NAMALWA (cell line): ENCODE measurements at regions not wholly inside any gene's neighbourhood (a gene's known extent, or its start where the extent isn't known, plus 50 kb on each side); places are given as distances from the start of the nearest gene placed in this dataset.

Experiments used
- DNase-seq: peaks from one replicate; pipeline ENCODE4 v3.0.0-alpha.2; 2015; ENCODE audit warnings: low spot score

DNA sequence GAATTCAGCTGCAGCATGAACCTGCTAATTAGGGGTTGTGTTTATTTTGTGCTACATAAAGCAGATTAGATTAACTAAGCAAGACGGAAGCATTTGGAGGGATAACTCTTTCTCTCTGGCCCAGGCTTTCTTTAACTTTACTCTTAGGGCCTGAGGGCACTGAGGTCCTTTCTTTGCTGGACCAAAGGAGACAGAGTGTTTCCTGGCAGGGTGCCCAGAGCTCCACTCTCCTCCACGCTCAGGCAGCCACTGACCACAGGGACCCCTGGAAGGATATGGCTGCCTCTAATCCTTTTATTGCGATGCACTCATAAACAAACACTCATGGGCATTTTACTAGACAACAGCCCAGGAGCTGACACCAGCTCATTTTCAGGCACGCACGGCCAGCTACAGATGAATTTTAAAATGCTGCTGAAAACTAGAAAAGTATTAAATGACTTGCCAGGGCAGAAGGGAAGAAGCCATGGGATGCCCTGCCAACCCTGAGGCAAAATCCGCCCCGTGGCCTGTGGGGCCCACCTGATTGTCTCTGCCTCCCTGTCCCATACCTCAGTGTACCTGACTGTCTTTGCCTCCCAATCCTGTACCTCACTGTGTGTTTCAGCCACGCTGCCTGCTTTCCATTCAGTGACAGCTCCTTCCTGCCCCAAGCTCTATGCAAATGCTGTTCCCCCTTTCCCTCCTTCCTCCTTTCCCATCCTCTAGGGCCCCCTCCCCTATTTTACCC lies 192.6 kb upstream of the NAV2 start:
- no peak for DNase-seq

DNA sequence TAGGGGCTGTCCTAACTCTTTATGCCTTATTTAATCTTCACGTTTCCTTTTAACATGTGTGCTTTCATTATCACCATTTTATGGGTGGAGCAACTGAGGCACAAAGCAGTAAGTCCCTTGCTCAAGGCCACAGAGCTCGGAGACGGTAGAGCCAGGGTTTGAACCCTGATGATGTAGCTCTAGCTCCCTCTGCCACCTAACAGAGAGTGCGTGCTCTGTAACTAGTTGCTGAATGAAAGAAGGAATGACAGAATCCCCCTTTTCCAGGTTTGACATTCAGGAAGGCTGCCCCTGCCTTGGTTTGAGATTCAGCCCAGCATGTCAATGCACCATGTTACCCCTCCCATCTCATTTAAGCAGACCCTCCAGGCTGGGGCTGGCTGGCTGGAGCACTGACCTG lies 193.3 kb upstream of the NAV2 start:
- no peak for DNase-seq

DNA sequence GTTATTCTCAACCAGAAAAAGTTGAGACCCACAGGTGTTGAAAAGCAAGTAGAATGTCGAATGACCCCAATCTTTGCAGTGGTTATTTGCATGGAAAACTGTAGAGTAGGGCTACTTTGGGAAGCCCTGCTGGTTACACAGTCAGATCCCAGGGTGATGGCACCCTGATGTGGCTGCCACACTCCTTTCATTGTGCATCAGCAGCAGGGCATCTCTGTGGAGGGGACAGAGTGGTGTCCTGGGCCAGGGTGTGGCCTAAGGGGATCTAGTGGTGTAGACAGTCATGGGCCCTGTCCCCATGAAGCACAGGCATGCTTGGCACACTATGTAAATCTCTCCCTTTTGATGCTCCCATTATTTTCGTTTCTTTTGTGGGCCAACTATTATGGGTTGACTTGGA lies 199.4 kb upstream of the NAV2 start:
- DNase-seq: no peak

DNA sequence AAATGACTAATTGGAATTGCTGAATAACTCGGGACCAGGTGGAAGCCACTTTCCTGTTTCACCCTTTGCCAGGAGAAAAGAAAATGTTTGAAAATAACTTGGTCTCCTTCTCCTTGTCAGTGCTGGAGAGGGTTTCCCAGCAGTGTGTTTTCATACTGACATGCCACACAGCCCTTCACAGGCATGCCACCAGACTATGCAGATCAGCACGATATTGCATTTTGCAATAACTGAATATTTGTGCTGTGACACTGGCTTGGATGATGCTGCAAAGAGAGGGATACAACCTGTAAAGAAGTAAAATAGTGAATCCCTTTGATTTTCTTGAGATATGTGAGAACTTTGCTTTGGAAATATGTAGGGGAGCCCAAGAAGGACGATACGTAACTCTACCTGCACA lies 200.0 kb upstream of the NAV2 start:
- no peak for DNase-seq

DNA sequence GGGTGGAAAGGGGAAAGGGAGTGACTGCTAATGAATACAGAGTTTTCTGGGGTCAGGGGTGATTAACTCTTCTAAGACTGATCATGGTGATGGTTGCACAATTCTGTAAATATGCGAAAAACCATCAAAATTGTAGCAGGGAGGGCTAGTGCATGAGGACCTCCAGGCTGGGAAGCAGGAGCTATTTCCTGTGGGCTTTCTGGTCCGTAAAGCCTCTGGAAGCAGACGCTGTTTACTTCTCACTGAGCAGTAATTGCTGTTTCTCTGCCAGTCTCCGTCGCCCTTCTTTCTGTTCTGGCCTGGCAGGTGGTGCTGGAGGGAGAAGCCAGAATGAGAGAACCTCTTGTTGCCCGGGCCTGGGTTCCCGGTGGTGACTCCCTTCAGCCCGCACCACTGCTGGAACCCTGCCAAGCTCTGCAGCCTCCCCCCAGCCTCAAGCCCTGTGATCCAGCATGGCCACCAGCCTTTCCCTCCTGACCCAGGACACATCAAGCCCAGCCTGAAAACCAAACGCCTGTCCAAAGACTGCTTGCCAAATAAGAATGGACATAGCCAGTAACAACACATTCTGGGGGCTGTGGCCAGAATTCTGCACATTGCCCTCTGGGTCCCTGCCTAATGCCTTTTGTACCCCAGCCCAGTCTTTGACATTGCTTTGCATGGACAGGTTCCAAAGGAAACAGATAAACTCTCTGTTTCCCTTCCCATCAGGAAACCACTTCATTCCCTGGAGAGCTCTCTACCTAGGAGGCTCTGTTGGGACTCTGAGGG lies 201.0 kb upstream of the NAV2 start:
- no peak for DNase-seq

DNA sequence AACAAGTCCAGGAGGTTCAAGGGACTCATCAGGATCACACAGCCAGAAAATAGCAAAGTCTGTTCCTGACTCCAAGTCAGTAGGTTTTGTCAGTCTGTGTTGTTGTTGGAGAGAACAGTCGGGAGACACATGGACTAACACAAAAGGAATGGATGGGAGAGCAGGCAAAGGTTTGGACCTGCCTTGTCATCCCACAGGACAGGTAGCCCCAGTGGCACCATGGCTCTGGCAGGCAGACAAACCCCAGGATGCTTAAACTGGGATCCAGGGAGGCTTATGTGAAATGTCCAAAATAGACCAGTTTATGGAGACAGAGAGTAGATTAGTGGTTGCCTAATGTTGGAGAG lies 201.6 kb upstream of the NAV2 start:
- no peak for DNase-seq

DNA sequence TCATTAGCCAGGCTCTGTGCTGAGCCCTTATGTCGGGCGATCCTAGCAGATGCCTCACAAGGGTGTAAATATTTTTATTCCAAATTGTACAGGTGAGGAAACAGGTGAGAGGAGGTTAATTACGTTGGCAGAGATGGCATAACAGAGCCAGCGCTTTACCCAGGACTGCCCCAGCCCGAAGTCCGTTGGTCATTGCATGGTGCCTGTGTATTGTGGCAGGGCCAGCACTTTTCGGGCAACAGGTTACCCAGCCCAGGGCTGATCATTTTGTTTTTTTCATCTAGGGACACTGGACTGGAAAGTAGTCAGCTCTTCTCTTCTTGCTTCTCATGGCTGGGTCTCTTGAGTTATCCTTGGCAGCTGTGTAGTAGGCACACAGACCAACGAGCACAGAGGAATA lies 202.2 kb upstream of the NAV2 start:
- DNase-seq: no peak

DNA sequence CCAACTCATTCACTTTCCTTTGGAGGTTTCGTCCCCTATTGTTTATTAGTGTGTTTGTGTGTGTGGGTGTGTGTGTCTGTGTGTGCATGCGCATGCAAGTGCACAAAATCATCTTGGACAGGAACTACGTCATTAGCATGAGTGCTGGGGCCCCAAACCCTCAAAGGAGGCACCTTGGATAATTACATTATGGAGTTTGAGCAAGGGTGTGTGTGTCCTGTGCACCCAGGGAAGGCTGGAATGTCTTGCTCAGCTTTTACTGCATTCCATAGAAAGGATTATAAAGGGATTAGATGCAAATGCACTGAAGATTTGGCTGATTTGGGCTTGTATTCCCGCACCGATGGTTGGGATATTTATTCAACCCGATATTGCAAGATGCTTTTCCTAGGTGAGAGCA lies 203.4 kb upstream of the NAV2 start:
- DNase-seq: no peak

DNA sequence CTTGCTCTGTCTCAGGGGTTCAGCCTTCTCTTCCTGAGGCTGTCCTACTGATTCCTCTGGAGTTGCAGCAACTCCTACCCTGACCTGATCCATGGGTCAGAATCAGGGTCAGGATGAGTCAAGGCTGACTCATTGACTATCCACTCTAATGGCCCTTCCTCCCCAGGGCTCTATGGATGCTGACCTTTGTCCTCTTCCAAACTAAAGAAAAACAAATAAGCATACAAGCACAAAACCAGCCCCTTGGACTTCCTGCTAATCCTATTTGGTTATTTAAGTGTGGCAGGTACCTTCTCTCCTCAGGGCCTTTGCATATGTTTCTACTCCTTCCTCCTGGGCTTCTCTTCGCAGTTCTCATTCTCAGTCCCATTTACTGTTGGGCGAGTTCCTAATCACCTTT lies 204.5 kb upstream of the NAV2 start:
- no peak for DNase-seq

DNA sequence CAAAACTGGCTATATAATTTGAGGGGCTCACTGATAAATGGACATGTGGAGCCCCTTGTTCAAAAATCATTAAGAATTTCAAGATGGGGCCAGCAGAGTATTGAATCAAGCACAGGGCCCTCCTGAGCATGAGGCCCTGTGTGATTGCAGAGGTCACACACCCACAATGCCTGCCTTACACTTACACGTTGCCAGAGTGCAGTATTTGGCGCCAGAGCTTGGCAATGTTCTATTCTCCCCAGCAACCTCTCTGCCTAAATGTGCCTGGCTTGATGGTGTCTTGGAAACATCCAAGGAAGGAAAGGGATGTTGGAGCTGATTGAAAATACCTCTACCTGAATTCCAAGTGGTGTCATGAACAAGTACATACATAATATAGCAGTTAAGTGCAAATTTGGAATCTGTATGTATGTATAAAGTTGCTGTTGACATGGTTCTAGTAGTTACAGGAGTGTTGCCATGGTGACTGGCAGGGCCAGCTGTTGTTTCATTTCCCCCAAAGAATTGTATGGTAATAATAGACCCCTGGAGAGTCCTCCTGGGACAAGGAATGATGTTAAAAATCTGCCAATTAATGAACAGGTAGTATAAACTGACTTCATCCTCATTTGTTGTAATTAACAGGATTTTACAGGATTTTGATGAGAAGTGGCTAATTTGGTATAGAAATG lies 205.7 kb upstream of the NAV2 start:
- no peak for DNase-seq

DNA sequence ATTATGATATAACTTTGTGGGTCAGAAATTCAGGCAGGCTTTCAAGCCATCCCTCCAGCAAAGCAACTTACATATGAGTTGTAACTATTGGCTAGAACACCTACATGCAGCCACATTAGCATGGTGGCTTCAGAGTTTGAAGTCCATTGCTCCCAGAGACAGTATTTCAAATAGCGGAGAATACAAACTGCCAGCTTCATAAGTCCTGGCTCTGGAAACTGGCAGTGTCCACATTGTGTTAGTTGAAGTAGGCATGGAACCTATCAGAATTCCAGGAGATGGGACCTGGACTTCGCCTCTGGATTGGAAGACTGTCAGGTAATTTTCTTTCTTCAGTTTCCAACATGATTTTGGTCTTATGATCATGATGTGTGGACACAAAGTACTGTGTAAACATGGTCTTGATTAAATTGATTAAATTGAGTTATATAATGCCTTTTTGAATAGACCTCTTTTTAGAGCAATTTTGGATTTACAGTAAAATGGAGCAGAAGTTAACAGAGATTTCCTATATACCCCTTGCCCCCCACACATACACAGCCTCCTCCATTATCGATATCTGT lies 209.9 kb upstream of the NAV2 start:
- DNase-seq: no peak

DNA sequence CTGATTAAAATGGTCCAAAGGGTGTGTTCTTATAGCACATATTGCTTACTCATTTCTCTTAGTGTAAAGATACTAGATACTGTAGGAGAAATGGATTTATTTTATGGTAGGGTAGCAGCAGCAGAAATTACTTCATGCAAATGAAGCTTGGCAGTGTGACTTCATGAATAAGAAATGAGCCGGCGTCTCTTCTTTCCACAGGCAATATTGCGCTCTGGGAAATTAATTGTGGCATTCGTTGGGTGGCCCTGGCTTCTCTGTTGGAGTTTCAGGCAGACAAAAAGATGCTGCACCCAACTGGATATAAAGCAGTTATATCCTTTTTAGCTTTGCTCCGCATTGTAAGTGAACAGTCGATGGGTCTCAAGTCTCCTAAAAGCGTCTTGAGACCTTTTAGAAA lies 211.0 kb upstream of the NAV2 start:
- no peak for DNase-seq

DNA sequence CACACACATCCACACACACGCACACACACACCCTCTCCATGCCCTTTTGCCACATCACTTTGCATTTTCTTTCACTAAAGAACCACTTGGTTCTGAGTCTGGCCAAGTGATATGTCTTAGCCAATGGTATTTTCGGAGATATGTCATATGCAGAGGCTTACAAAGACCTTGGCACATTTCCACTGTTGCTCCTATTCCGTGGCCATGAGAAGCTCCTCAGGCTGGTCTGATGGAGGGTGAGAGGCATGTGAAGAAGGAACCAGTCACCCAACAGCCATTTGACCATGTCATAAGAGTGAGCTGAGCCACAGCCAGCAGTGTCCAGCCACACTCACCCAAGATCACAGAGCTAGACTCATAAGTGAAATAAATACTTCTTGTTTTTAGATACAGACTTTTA lies 212.6 kb upstream of the NAV2 start:
- DNase-seq: no peak

DNA sequence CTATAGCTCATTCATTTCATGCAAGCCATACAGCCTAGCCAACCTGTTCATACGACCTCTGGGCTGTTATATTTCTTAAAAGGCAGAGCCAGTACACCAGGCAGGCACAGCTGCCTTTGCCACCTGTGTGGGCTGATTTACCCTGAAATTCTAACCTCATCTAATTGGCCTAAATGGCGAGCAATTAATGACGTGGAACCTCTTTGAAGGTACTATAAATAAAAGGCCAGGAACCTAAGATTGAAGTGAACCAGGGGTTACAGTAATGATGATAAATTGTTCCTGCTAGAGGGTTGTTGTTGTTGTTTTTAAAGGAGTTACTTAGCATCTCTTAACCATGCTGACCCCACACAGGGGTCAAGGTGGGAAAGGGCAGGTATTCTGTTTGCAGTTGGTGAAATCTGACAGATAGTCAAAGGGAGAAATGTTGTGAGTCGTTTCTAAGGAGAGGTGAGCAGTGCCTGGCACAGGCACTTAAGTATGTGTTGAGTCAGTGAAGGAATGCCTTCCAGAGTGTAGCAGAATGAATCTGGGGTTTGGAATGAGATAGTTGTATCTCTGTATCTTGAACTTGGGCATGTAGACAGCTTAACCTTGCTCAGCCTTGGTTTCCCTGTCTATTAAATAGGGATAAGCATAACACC lies 213.5 kb upstream of the NAV2 start:
- DNase-seq: peak; percentile 21

DNA sequence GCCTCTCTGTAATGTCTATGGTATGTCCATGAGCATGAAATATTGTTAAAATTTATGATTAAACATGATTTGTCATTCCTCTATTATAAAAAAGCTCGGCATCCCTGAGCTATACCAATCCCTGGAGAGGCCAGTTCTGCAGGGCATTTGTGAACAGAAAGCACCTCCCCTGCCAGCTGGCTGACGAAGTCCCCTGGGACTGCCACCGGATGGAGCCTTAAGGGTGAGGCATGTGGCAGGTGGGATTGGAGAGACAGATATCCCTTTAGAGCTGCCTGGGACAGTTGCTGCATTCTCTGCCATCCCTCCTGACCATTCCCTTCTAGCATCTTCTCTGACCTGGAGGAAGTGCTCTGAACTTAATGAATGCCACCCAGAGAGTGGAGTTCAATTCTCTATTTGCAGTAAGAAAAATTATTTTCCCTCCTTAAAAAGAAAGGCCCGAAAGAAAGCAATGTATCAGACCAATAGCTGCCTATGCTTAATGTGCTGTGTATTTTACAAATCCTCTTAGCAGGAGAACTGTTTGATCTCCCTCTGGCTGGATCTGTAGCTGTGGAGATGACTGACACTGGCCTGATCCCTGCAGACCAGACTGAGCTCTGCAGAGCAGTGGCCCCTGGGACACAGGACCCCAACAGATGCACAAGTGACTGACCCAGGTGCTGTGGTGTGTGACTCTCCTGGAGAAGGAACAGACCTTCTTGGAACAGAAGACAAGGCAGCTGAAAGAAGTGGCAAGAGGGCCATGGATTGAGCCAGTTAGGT lies 219.0 kb upstream of the NAV2 start:
- DNase-seq: peak; percentile 62

DNA sequence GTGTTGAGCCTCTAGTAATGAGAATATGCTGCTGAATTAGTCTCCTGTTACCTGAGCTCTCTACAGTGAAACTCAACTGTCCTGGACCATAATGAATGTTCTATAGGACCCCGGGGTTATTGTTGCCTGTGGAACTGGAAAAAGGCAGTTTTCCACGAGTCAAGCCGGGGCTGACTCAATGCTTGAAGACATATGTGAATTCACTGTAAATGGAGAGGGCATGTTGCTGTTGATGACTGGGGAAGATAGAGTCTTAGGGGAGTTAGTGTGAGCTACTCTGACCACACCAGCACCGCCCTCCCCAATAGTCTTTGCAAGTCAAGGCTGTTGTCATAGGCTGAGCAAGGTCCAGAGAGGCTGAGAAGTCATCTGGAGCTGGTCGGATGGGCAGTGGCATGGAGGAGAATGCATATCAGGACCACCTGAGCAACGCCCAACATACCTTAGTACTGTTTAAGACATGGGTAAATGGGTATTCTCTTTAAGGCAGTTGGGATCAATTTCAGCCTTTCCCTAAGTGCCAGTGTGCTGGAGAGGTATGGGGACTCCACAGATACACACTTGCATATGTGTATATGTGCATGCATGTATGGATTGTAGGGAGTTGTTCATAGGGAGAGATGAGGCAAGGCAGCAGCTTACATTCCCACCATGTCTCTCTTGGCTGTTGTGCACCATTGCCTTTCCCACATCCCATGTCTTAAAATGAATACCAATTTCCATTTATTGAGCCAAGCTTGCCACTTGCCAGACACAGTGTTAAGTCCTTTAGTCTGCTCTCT lies 230.1 kb upstream of the NAV2 start:
- DNase-seq: no peak

DNA sequence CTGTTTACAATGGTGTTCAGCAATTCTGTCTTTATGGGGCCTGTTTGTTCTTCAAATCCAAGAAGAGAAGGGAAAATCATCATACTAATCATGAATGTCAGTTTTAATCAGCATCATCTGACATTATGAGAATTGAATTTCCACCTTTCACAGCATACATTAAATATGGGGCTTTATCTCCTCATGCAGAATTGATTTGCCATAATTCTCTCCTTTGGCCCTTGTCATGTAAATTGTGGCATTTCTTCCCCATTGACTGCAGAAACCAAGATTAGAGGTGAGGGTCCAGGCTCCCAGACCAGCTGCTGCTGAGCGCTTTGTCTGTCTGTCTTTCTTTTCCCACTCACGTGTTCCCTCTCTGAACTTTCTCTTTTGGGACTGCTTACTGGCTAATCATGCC lies 232.1 kb upstream of the NAV2 start:
- DNase-seq: no peak

DNA sequence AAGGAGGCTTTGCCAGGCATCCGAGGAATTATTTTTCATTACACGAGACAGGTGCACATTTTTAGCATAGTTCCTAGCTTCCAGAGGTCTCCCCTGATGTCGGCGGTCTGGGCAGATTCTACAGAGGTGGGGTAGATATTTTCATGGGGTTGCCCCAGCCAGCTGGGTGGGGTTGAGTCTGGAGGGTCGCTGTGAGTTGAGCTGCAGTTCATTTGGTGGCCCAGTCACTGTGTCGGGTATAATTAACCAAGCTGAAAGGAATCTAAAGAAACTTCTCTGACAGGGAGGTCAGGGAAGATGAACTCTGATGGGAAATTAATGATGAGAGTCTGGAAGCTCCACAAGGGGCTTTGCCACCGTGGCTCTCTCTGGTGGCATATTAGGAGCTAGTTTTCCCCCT lies 233.7 kb upstream of the NAV2 start:
- no peak for DNase-seq

DNA sequence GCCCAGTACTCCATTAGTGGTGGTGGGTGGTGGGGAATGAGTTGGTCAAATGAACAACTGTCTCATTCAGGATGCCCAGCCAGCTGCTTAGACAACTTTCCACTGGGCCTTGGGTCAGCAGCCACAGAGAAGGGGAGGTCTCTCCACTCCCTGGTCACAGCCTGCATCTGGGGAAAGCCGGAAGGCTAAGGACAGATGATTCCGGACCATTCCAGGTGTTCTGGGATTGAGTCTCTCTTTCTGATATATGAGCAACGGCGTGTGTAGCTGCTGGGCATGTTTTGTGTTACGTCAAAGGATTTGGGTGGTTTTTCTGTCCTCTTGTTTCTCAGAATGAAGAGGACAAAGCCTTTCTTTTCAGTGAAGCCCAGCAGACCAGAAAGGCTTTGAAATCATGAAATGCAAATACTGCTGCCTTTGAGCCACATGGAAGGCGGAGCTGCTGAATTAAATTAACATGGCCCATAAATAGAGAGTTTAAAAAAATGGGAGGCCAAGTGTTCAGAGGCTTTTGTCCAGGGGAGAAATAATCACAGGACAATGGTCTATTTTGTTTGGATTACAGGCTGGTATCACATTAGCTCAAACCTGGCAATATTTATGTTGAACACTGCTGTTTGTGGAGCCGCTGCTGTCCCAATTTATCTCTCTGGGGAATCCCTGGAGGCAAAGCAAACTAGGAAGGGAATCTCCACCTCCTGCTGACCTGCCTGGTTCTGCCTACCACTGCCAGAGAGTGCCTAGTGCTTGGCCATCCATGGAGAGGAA lies 234.4 kb upstream of the E2F8 start:
- DNase-seq: peak; percentile 51

DNA sequence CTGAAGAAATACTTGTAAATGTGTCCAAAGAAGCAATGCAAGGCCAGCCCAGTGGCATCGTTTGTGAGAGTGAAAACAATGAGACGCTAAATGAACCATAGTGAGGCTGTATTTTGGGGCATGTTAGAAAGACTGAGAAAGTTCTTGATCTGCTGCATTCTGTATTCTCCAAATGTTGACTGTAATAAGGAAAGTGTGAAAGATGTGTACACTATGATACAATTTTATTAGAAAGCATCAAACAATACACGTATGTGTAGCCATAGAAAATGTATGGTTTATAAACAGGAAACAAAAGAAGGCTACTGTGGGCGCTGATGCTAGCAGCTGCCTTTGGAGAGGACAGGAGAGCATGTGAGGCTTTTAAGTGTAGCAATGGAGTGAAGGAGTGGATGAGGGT lies 233.5 kb upstream of the E2F8 start:
- no peak for DNase-seq
